ENCODE measurements at regions not wholly inside any gene's neighbourhood (a gene's known extent, or its start where the extent isn't known, plus 50 kb on each side); places are given as distances from the start of the nearest gene placed in this dataset.

DNA sequence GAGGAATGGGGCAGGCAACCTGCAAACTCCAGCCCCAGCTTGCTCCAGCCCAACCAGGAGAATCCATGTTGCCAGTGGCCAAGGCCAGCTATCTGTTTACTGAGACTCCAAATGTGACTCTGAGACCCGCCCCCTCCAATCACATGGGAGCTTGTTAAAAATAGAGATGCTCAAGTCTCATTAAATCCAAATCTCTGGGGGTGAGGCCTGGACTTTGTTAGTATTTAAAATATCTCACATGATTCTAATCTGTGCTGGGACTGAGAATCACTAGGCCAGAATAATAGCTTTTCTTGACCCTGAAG lies 224.2 kb upstream of the TBL1XR1 start:
- ATAC-seq: no peak
- TF ChIP-seq CTCF (IDR thresholded peaks at IDR 0.05) (no peak), POLR2A (IDR thresholded peaks at IDR 0.05) (no peak)
- no peak overlapping the region for H3K27ac ChIP-seq
- DNase-seq: no peak
- no CpG with 5 or more reads among the region's 1 CpG for WGBS (ENCODE audit: insufficient coverage, low coverage, low lambda C conversion rate, missing lambda C conversion rate)
- H3K4me1 ChIP-seq: no peaks in the 10 kb centered on the region
- H3K9me3 ChIP-seq: no peaks in the 10 kb centered on the region
- no peak overlapping the region for H3K4me3 ChIP-seq
- intact Hi-C loops (cut with DNase I): no loop called here
- no peaks in the 10 kb centered on the region for H3K36me3 ChIP-seq
- H3K27me3 ChIP-seq: no peaks in the 10 kb centered on the region

DNA sequence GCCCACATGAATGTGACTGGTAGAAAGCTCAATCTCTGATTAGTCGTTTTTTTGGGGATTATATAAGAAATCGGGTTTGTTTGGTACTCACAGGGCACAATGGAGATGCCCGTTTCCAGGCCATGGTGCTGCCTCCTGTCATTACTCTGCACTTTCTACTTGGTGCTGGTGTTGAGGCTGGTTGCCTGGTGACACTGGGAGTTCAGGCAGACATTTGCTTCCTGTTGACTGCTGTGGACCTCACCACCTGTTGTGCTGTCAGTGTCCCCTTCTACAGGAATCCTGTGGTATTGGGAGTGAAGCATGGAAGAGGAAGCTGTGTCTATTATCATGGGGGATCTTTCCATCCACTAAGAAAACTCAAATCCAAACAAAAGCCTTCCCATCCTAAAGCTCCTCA lies 227.2 kb upstream of the TBL1XR1 start:
- DNase-seq: no peak
- WGBS (ENCODE audit: insufficient coverage, low coverage, low lambda C conversion rate, missing lambda C conversion rate): 53% methylated on average over 2 of the region's 3 CpGs
- H3K36me3 ChIP-seq: no peaks in the 10 kb centered on the region
- ATAC-seq: no peak
- no peak overlapping the region for H3K27ac ChIP-seq
- intact Hi-C loops (cut with DNase I): no loop called here
- H3K4me3 ChIP-seq: no peak overlapping the region
- peaks cover 0 to 3% (median 0%) of the 10 kb centered on the region in 4 donors for H3K4me1 ChIP-seq
- H3K27me3 ChIP-seq: no peaks in the 10 kb centered on the region
- H3K9me3 ChIP-seq: no peaks in the 10 kb centered on the region
- TF ChIP-seq POLR2A (IDR thresholded peaks at IDR 0.05) (no peak), CTCF (IDR thresholded peaks at IDR 0.05) (no peak)

DNA sequence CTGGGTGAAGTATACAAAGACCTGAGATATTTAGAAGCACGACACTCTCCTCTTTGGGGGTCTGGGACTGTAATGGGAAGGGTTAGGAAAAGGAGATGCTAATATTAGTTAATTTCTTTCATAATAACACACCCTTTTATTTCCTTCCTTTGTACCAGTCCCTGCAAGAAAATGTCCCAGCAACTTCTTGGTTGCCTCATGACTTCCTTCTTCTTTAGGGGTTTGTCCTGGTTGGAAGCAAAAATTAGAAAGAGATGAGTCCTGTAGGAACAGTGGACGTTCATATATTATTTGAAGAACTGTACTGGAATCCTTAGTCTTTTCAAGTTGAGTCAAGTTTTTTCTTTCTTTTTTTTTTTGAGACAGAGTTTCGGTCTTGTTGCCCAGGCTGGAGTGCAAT lies 227.8 kb upstream of the TBL1XR1 start:
- WGBS (ENCODE audit: insufficient coverage, low coverage, low lambda C conversion rate, missing lambda C conversion rate): 58% methylated on average over 2 of the region's 3 CpGs
- Histone ChIP-seq H3K4me3 (no peak overlapping the region), H3K9me3 (no peaks in the 10 kb centered on the region), H3K27me3 (no peaks in the 10 kb centered on the region), H3K4me1 (peaks cover 0 to 3% (median 0%) of the 10 kb centered on the region in 4 donors), H3K36me3 (no peaks in the 10 kb centered on the region), H3K27ac (no peak overlapping the region)
- ATAC-seq: no peak
- intact Hi-C loops (cut with DNase I): no loop called here
- no peak for DNase-seq
- TF ChIP-seq POLR2A (IDR thresholded peaks at IDR 0.05) (no peak), CTCF (IDR thresholded peaks at IDR 0.05) (no peak)

- DNase-seq (no peak), ATAC-seq (no peak)
- peaks cover 0 to 3% (median 0%) of the 10 kb centered on the region in 4 donors for H3K4me1 ChIP-seq
- H3K36me3 ChIP-seq: no peaks in the 10 kb centered on the region
- no peak overlapping the region for H3K4me3 ChIP-seq
- no peaks in the 10 kb centered on the region for H3K9me3 ChIP-seq
- intact Hi-C loops (cut with DNase I): no loop called here
- 57% methylated on average over 3 of the region's 3 CpGs for WGBS (ENCODE audit: insufficient coverage, low coverage, low lambda C conversion rate, missing lambda C conversion rate)
- TF ChIP-seq POLR2A (IDR thresholded peaks at IDR 0.05): no peak
- no peak for TF ChIP-seq CTCF (IDR thresholded peaks at IDR 0.05)
- no peak overlapping the region for H3K27ac ChIP-seq
- H3K27me3 ChIP-seq: no peaks in the 10 kb centered on the region
Measured at GRCh38 chr3:177426106-177426877, 229.0 kb upstream of the TBL1XR1 start.
